Fibroblast of lung (primary cell): ENCODE measurements at regions not wholly inside any gene's neighbourhood (a gene's known extent, or its start where the extent isn't known, plus 50 kb on each side); places are given as distances from the start of the nearest gene placed in this dataset.

Experiments
- EZH2 ChIP-seq: IDR thresholded peaks from 2 replicates; pipeline ENCODE4 v1.5.1; 2012; ENCODE audit warnings: low read length, control low read depth, mild to moderate bottlenecking; ENCODE audit errors: missing control alignments
- TF ChIP-seq, protein P1 (sequence below), 2 donors: IDR thresholded peaks in 1 of 2; conservative IDR thresholded peaks in 1 of 2; 1 replicate in 1 of 2; 2 replicates in 1 of 2; pipeline ENCODE4 v1.5.1; 2011 to 2012; ENCODE audit warnings: low read length in 2 of 2, control low read depth in 1 of 2, inconsistent platforms in 1 of 2, low read depth in 1 of 2, mild to moderate bottlenecking in 1 of 2

DNA sequence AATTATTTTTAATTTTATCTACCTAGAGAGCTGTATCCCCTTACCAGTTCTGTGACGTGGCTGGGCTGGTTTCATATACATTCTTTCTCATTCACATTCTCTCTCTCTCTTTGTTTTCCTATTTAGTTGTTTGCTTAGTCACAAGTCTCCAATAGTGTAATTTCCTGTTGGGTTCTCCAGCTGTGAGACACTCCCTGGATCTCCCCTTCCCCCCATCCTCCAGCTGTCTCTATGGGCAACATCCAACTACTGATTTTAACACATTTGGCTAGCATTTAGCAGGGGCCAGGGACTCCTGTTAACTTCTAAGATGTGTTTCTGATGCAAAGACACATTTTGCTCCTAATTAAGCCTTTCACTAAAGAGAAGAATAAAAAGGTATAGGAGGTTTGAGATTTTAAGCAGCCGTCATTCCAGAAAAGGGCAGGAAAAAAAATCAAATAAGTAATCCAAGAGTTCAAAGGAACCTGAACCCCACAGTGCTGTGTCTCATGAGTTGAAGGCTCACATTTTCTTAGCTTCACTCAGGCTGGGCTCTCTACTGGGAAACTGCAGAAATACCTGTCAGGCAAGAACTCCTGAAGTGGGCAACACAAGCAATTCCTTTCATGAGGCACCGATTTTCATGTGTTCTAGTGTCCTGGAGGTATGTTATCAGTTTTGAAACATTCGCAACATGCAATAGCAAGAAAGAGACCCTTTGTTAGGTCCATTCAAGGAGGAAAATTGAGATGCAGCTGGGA, 198.7 kb upstream of the C9orf72 start:
- TF ChIP-seq, protein P1, sequence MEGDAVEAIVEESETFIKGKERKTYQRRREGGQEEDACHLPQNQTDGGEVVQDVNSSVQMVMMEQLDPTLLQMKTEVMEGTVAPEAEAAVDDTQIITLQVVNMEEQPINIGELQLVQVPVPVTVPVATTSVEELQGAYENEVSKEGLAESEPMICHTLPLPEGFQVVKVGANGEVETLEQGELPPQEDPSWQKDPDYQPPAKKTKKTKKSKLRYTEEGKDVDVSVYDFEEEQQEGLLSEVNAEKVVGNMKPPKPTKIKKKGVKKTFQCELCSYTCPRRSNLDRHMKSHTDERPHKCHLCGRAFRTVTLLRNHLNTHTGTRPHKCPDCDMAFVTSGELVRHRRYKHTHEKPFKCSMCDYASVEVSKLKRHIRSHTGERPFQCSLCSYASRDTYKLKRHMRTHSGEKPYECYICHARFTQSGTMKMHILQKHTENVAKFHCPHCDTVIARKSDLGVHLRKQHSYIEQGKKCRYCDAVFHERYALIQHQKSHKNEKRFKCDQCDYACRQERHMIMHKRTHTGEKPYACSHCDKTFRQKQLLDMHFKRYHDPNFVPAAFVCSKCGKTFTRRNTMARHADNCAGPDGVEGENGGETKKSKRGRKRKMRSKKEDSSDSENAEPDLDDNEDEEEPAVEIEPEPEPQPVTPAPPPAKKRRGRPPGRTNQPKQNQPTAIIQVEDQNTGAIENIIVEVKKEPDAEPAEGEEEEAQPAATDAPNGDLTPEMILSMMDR (conservative IDR thresholded peaks at IDR 0.05 in 1 of 2, IDR thresholded peaks at IDR 0.05 in 1 of 2; ENCODE audit: low read depth in 1 of 2, low read length in 2 of 2), result no peak
- no peak for TF ChIP-seq EZH2
